Testis (tissue), 2 donors: ENCODE measurements at regions not wholly inside any gene's neighbourhood (a gene's known extent, or its start where the extent isn't known, plus 50 kb on each side); places are given as distances from the start of the nearest gene placed in this dataset.
A peak's percentile ranks its signal among the peaks of the same experiment; 100 is the strongest.

Experiments
- DNase-seq: peaks from one replicate; pipeline ENCODE4 v3.0.0-alpha.2; 2019
- H3K27ac ChIP-seq, 2 donors: fragments of 200-600 bp; sonication (generic); one replicate each; pipeline ENCODE4 v1.5.1; 2019
- H3K27me3 ChIP-seq: fragments of 200-600 bp; sonication (generic); one replicate; pipeline ENCODE4 v1.5.1; 2019
- H3K36me3 ChIP-seq: fragments of 200-600 bp; sonication (generic); one replicate; pipeline ENCODE4 v1.5.1; 2017; ENCODE audit warnings: low read depth; ENCODE audit errors: missing control alignments
- H3K4me1 ChIP-seq: fragments of 200-600 bp; sonication (generic); one replicate; pipeline ENCODE4 v1.5.1; 2019
- H3K4me3 ChIP-seq, 2 donors: fragments of 200-600 bp; sonication (generic); one replicate each; pipeline ENCODE4 v1.5.1; 2017 to 2019
- H3K9me3 ChIP-seq: fragments of 200-600 bp; sonication (generic); one replicate; pipeline ENCODE4 v1.5.1; 2017
- POLR2A ChIP-seq: fragments of 450-650 bp; IDR thresholded peaks from one replicate; pipeline ENCODE4 v1.6.1; 2017; ENCODE audit warnings: antibody characterized with exemption, mild to moderate bottlenecking, moderate library complexity
- WGBS, 2 donors: methylation state at CpG; one replicate each; pipeline ENCODE4 v1.1.5; 2018; 5-methylcytosine and 5-hydroxymethylcytosine counted together
- intact Hi-C: fragments of 100-400 bp; cut with DNase I; formaldehyde crosslinking; loops from one replicate; pipeline ENCODE4 v1.15.1; 2023; ENCODE audit warnings: low total_unique reads
- TF ChIP-seq, protein P1 (sequence below), 3 experiments: fragments of 450-650 bp in 2 of 3; fragments of 200-600 bp in 1 of 3; sonication (generic) in 1 of 3; IDR thresholded peaks; one replicate each; pipeline ENCODE4 v1.5.1; 2016 to 2019; ENCODE audit warnings: antibody characterized with exemption in 3 of 3, mild to moderate bottlenecking in 2 of 3, moderate library complexity in 1 of 3

DNA sequence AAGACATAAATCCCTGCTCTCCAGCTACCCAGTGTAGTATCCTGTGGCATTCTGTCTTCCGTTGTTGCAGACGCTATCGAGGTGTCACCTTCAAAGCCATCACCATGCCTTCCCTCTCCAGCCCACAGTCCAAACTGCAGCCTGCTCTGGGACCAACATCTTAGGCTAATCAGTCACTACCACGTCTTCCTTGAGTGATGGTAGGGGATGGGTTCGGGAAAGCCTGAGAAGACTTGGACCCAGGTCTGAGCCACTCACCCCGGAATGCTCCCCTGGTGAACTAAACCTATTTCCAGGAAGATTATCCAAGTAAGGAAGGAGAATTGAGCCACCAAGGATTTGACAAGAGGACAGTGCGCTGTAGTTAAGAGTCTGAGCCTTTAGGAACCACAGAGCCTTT is 52.9 kb upstream of the IRX1 start:
- Histone ChIP-seq H3K9me3 (no peaks in the 10 kb centered on the region), H3K4me1 (no peaks in the 10 kb centered on the region), H3K36me3 (no peaks in the 10 kb centered on the region), H3K27me3 (no peaks in the 10 kb centered on the region), H3K27ac (no peak overlapping the region), H3K4me3 (no peak overlapping the region)
- no peak for TF ChIP-seq POLR2A
- TF ChIP-seq, protein P1, sequence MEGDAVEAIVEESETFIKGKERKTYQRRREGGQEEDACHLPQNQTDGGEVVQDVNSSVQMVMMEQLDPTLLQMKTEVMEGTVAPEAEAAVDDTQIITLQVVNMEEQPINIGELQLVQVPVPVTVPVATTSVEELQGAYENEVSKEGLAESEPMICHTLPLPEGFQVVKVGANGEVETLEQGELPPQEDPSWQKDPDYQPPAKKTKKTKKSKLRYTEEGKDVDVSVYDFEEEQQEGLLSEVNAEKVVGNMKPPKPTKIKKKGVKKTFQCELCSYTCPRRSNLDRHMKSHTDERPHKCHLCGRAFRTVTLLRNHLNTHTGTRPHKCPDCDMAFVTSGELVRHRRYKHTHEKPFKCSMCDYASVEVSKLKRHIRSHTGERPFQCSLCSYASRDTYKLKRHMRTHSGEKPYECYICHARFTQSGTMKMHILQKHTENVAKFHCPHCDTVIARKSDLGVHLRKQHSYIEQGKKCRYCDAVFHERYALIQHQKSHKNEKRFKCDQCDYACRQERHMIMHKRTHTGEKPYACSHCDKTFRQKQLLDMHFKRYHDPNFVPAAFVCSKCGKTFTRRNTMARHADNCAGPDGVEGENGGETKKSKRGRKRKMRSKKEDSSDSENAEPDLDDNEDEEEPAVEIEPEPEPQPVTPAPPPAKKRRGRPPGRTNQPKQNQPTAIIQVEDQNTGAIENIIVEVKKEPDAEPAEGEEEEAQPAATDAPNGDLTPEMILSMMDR (IDR thresholded peaks at IDR 0.05), result no peak
- 75 to 84% methylated on average over 7 of the region's 7 CpGs for WGBS, 2 donors
- intact Hi-C loops, result no loop called here
- DNase-seq, result no peak

- no peak for DNase-seq
- Histone ChIP-seq H3K4me3 (no peak overlapping the region), H3K36me3 (no peaks in the 10 kb centered on the region), H3K9me3 (no peaks in the 10 kb centered on the region), H3K27me3 (no peaks in the 10 kb centered on the region), H3K4me1 (no peaks in the 10 kb centered on the region), H3K27ac (no peak overlapping the region)
- WGBS, 2 donors, result 67 to 73% methylated on average over 2 to 3 of the region's 3 CpGs
- intact Hi-C loops, result no loop called here
- no peak for TF ChIP-seq POLR2A
- TF ChIP-seq, protein P1 (IDR thresholded peaks at IDR 0.05), result no peak
Measured at GRCh38 chr5:3542158-3542557, 53.5 kb upstream of the IRX1 start.

- no peak overlapping the region for H3K4me3 ChIP-seq
- no peak overlapping the region for H3K27ac ChIP-seq
- H3K9me3 ChIP-seq, result no peaks in the 10 kb centered on the region
- WGBS, 2 donors, result 84 to 92% methylated on average over 6 to 8 of the region's 8 CpGs
- TF ChIP-seq, protein P1 (IDR thresholded peaks at IDR 0.05), result no peak
- H3K27me3 ChIP-seq, result no peaks in the 10 kb centered on the region
- intact Hi-C loops, result no loop called here
- no peaks in the 10 kb centered on the region for H3K4me1 ChIP-seq
- H3K36me3 ChIP-seq, result no peaks in the 10 kb centered on the region
- no peak for DNase-seq
Measured at GRCh38 chr5:3538886-3539285, 56.7 kb upstream of the IRX1 start.

GRCh38 chr5:3537942-3538341 is 57.7 kb upstream of the IRX1 start:
- no peaks in the 10 kb centered on the region for H3K36me3 ChIP-seq
- H3K4me1 ChIP-seq, result no peaks in the 10 kb centered on the region
- 91 to 94% methylated on average over 8 of the region's 8 CpGs for WGBS, 2 donors
- intact Hi-C loops, result no loop called here
- no peak overlapping the region for H3K27ac ChIP-seq
- no peak overlapping the region for H3K4me3 ChIP-seq
- no peaks in the 10 kb centered on the region for H3K9me3 ChIP-seq
- H3K27me3 ChIP-seq, result no peaks in the 10 kb centered on the region
- DNase-seq, result no peak
- TF ChIP-seq POLR2A, result no peak
- TF ChIP-seq, protein P1 (IDR thresholded peaks at IDR 0.05), result no peak

DNA sequence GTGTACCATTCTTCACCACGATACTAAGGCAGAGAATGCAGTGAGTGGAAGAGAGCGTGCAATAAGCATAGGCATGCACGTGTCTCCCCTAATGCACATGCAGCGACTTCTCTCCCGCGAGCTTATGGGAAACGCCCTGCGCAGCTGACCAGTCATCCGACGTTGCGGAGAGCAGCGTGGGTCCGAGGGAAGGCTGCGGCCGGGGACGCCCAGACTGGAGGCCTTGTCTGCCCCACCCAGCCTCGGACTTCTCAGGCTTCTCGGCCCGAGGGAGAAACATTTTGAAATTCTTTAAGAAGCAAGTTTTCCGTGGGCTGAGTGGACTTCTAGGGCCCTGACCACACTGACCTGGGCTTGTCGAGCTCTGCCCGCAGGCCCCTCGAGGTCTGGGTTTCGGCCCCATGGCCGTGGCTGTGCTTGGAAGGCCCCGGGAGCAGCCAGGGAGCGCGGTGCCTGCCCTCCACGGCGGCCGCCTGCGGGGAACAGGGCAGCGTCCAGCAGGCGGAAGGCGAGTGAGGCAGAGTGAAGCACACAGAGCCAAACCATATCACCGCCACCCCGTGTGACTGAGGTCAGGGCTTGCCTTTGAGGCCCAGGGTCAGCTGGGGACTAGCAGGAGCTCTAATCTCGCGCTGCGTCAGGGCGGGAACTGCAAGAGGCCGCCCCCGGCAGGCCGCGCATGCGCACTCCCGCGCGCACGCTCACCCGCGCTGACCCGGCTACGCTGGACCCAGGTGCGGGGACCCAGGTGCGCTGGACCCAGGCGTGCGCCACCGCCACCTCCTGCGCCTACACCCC is 60.0 kb upstream of the IRX1 start:
- whole genome bisulfite sequencing, 2 donors, result 69 to 76% methylated on average over 38 to 57 of the region's 60 CpGs
- Histone ChIP-seq H3K4me3 (peak overlapping the region; percentile 46 to 54), H3K27ac (no peak overlapping the region), H3K27me3 (no peaks in the 10 kb centered on the region), H3K9me3 (no peaks in the 10 kb centered on the region), H3K36me3 (no peaks in the 10 kb centered on the region), H3K4me1 (no peaks in the 10 kb centered on the region)
- TF ChIP-seq, protein P1 (IDR thresholded peaks at IDR 0.05), result no peak
- no peak for TF ChIP-seq POLR2A
- peak; percentile 67 for DNase-seq
- intact Hi-C loops, result no loop called here
